ENCODE measurements at regions not wholly inside any gene's neighbourhood (a gene's known extent, or its start where the extent isn't known, plus 50 kb on each side); places are given as distances from the start of the nearest gene placed in this dataset.
"Not testable (repeated sequence)": the region's sequence is repeated elsewhere in the genome, so short reads cannot be mapped to it uniquely, and the experiment has no call there.

- DNase-seq, result no peak
Observed at GRCh38 chr5:10125116-10125515, 124.6 kb downstream of the ATPSCKMT start.

GRCh38 chr5:10124287-10124686, 125.4 kb downstream of the ATPSCKMT start:
- DNase-seq, result no peak

DNA sequence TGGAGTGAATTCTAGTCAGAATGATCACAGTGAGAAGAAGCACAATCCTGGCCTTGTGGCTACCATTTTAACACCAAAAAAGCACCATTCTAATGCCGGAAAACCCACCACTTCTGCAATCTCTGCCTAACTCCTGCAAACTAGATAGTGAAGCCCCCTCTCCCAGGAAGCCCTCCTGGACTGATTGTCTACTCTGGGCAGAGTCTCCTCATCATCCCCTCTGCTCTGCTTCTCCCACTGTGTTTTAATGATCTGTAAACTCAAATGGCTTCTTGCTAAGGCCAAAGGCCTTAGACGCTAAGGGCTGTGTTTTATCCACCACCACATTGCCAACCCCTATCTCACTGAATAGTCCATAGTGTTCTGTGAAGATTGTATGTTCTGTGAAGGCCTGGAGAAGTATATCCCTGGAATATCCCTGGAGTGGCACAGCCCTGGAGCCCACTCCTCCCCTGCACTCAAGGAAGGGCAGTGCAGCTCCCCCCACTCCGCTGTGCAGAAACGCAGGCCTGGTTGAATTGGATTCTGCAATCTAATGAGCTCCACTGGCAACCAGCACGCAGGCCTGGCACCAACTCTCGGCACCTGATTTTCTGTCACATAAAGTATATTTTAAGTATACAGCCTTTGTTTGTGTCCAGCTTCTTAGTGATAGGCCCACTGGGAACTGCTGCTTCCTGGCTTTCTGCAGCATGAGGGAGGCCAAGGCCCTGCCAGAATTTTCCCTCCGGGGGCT, 126.3 kb downstream of the ATPSCKMT start:
- DNase-seq, result no peak

DNA sequence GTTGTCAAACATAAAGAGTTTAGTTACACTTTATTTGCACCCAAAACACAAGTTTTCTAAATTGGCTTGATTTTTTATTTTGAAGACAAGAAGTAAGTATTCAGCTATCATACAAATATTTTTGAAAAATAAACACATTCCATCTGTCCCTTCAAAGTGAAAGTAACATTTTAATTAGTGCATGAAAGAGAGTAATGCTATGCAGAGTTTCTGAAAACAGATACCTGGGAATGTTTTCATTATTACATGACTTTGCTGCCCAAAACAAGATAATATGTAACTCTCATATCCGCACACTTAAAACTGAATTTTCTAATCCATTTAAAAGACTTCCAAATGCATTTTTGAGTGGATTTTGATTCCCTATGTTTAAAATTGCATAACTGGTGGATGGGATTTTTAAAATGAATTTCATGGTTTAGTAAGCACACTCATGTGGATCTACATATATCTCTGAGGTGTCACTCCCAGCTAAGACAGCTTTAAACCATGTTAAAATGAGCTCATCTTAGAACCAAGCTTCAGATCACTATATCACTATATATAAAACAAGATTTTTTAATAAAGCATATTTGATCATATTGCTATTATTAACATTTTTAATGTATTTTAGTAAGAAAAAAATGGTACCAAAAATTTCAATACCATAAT, 127.5 kb downstream of the ATPSCKMT start:
- DNase-seq, result no peak

DNA sequence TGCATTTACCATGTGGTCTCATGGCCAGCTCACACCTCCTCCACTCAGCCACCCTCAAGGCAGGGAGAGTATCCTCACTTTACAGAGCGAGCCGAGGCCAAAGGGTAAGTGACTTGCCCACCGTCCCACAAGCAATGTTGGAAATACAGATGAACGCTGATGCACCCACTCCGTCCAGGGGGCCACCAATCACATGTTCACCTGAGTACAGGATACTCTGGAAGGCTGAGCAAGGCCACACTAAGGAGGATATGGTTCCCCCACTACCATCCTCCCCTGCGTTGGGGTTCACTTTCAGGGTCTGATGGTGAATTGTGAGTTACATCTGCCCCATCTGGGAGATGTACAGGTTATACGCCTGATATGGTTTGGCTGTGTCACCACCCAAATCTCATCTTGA, 128.8 kb downstream of the ATPSCKMT start:
- DNase-seq, result no peak

GRCh38 chr5:10118150-10118549, 131.5 kb downstream of the ATPSCKMT start:
- DNase-seq, result no peak

DNA sequence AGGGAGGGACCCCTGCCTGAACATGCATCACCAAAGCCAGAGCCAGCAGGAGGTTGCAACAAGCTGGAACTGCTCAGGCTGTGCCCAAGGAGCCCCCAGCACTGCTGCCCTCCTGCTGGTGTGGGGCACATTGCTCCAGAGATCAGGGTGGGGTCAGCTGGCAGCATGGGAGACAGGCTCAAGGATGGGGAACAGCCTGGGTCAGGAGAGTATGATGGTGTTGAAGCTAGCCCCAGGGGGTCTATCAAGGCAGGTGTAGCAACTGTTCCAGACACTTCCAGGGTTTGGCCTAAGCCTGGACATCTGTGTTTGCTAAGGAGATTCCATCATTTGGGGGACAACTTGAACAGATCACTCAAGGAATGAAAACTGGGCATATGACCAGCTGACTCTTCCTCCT, 133.1 kb downstream of the ATPSCKMT start:
- DNase-seq, result no peak

- no peak for DNase-seq
Observed at GRCh38 chr5:10115669-10116068, 134.0 kb downstream of the ATPSCKMT start.

DNA sequence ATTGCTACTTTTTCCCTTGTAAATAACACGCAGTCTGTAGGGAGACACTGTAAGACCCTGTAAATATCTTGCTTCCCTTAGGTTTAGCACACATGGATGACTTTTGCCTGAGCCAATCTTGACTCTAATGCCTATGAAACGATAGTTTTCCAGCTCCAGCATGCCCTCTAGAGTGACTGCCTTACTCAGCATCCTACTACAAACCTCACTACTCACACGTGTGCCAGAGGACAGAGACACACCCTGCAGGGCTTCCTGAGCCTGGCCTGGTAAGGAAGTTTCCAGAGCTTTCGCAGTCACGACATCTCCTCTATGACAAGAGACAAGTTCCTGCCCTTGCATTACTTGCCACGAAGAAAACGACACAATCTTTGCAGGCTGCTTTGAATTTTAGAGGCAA, 138.1 kb downstream of the ATPSCKMT start:
- DNase-seq, result no peak

DNA sequence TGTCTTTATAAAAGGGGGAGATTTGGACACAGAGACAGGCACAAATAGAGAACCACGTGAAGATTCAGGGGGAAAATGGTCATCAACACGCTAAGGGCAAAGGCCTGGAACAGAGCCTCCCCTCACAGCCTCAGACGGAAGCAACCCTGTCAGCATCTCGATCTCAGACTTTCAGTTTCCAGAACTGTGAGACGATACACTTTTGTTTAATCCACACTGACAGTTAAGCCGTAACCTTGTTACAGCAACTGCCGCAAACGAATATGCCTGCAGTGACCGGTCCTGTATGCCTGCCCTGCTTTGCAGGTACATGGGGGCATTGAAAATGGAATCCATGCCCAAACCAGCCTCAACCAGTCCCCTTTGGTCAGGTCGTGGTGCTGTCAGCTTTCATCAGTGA, 139.5 kb downstream of the ATPSCKMT start:
- DNase-seq, result no peak

GRCh38 chr5:10109299-10109698, 140.4 kb downstream of the ATPSCKMT start:
- no peak for DNase-seq

DNA sequence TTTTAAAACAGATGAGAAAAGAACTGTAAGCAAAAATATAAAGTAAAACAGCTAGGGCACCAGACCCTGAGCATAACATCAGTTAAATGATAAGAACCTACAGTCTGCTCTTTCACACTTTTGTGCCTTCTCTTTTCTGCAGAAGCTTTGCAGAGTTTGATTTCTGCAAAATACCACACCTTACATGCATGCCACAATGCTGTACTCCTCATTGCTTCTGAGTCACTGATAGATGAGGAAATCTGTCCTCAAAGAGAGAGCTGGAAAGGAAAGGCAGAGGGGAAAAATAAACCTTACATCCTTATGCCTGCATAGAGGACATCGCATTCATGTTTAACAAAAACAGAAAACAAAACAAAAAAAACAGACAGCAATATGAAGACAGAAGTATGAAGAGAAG, 142.9 kb downstream of the ATPSCKMT start:
- no peak for DNase-seq

DNA sequence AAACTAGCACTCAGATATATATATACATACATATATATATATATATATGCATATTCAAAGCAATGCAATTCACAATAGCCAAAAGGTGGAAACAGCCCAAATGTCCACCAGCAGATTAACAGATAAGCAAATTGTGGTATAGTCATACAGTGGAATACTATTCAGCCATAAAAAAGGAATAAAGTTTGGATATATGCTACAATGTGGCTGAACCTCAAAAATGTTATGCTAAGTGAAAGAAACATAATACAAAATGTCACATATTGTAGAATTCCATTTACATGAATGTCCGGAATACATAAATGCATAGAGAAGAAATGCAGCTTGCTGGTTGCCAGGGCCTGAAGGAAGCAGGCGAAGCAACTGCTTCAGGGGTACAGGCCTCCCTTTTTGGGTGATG, 143.4 kb downstream of the ATPSCKMT start:
- DNase-seq, result no peak

GRCh38 chr5:10102706-10103497, 146.8 kb downstream of the ATPSCKMT start:
- DNase-seq, result no peak

GRCh38 chr5:10102235-10102634, 147.5 kb downstream of the ATPSCKMT start:
- DNase-seq, result not testable (repeated sequence)

DNA sequence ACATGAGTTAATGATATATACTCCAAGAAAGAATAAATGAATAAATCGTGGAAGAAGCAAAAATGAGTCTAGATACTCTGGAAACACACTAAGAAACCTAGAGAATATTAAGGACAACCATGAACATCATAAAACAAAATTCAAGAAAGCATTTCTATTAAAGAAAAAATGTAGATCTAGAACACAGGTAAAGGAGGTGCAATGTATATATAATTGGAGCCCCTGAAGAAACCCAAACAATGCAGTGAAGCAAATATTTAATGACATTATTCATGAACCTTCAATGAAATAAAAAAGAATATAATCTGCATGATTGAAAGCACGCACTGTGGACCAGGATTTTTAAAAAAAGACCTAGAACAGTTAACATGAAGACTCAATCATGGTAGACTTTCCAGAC, 150.1 kb downstream of the ATPSCKMT start:
- DNase-seq, result no peak

DNA sequence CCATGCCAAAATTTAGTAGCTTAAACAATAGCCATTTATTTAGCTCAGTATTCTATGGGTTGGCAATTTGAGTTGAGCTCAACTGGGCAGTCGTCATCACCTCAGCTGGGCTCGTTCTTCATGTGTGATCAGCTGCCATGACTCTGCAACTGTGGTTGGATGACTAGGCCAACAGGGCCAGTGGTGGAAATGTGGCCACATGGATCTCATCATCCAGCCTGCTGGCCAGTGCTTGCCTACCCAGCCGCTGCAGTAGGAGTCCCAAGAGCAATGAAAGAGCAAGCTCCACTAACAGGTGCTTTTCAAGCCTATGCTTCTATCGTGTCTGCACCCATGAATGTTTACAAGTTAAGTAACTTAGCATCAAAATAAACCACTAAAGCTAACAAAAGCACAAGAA, 158.0 kb downstream of the ATPSCKMT start:
- no peak for DNase-seq

GRCh38 chr5:10090074-10090473, 159.6 kb downstream of the ATPSCKMT start:
- DNase-seq, result no peak

DNA sequence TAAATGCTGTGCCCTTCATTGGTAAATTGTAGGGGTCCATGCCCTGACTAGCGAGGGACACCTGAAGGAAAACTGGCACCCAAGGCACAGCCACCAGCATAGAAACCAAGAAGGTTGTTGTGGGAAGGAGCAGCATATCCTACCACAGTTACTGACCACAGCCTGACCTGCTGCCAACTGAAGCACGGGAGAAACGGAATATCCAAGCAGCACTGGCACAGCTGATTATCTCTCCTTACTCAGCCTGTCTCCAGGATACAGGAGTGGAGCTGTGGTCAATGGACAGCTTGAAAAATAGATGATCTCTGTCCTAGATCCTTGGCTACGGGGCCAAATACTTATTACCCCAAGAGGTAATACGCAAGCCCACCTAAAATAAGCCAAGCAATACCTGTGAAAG, 164.5 kb downstream of the ATPSCKMT start:
- no peak for DNase-seq

DNA sequence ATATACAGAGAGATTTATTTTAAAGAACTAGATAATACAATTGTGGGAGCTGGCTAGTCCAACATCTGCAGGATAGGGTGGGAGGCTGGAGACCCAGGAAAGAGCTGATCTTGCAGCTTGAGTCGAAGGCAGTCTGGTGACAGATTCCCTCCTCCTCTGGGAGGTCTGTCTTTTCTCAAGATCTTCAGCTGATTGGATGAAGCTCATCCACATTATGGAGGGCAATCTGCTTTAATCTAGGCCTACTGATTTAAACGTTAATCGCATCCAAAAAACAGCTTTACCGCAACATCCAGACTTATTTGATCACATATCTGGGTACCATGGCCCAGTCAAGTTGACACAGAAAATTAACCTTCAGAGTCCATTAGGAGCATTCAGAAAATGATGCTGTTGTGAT, 168.1 kb downstream of the ATPSCKMT start:
- DNase-seq, result no peak

GRCh38 chr5:10077791-10078545, 171.7 kb downstream of the ATPSCKMT start:
- no peak for DNase-seq

DNA sequence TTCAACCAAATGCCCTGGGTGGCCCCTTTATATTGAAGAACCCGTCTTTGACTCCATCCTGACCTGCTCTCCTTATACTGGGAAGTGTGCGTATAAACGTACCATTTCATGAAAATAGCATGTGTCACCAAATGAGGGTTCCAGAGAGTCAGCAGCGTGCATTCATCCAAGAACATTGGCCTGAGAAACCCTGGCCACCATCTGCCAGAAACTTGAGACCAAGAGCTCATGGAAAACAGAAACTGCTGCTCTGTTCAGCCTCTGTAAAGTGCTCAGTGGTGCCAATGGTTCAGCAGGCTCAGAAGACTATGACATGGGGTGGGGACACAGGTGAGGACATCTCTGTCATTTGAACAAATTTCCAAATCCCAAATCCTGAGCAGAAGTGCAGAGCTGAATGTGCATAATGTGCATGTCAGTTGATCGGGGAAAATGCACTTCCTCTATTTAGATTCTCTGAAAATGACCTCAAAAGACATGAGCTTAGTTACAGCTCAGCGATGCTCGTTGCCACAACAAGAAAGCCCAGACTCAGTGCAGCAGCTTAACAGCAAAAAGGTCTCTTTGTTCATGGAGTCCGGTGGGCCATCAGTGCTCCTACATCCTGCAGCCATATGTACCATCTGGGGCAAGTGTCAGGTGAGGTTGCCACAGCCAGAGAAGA, 176.1 kb downstream of the ATPSCKMT start:
- no peak for DNase-seq
